NCI-H82 treated with DMSO at 0.1 percent for 48 hours (cell line): ENCODE measurements at regions not wholly inside any gene's neighbourhood (a gene's known extent, or its start where the extent isn't known, plus 50 kb on each side); places are given as distances from the start of the nearest gene placed in this dataset.
"Not testable (repeated sequence)": the region's sequence is repeated elsewhere in the genome, so short reads cannot be mapped to it uniquely, and the experiment has no call there.

Experiments used
- DNase-seq: peaks from one replicate; lab custom pipeline; 2025; ENCODE audit not compliant: unreplicated experiment; lab: John Stamatoyannopoulos, UW

DNA sequence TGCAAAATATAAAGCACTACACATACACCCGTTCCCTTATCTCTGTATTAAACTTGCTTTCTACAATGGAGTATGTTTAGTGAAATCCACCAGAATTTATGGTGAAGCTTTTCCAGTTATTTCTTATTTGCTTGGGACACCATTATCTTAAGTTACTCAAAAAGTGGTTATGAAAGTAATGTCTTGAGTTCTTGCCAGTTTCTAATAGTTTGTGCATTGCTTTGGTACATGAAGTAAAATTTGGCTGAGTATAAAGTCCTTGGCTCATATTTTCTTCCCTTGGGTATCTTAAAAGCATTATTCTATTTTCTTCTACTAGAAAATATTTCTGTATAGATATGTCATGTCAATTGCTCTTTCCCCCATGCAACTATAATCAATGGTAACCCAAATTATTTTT lies 85.2 kb downstream of the POLR1F start:
- no peak for DNase-seq

DNA sequence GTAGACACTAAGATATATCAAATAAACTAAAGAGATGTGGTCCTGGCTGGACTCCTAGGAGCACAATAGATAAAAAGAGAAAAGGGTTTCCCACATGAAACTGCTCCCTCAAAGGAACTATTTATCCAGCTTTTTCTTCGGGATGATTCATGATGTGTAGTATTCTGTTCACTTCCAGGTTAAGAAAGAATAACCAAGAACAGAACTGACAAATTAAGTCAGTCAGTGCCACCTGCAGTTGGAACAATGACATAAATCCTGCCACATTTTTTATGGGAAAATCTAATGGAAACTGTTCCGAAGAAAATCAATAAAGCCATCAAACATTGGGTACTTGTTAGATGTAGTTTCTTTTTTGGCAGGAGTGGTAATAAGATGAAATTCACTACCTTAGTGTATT lies 87.1 kb downstream of the POLR1F start:
- DNase-seq: no peak

- DNase-seq: no peak
These were observed 88.4 kb downstream of the POLR1F start for GRCh38 chr7:19620470-19620869.

GRCh38 chr7:19619122-19619521 lies 89.7 kb downstream of the POLR1F start:
- no peak for DNase-seq

GRCh38 chr7:19617901-19618300 lies 90.9 kb downstream of the POLR1F start:
- DNase-seq: no peak

DNA sequence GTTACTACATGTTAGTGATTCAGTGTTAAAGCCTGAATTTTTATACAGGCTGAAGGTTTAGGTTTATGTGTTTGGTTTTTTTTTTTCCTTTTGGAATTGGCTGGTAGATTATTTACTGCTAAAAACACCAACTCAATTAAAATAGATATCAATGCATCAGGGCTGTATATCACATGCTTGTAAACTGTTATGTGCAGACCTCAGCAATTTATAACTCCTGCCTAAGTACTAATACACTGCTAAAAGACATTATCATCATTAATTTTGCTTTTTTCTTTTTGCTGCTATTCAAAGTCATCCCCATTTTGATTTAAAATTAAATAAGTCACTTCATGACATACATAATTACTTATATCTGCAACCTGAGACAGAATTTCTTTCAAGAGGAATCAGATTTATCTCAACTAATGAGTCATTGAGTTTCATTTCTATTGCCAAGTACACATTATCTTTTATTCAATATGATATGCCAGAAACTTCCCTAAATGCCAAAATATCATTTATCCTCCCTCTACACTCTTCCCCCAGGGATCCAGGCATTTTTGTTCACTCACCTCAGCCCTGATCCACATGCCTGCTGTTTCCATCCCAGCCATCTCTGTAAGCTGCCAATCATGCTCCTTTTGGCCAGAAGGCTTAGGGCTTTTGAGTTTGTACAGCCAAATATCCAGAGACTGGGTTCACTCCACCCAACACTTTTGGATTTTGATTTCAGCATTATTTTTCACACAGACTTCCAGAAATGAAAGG lies 98.5 kb downstream of the POLR1F start:
- no peak for DNase-seq

- DNase-seq: no peak
These were observed 119.4 kb downstream of the POLR1F start for GRCh38 chr7:19589446-19589845.

GRCh38 chr7:19587291-19587690 lies 121.5 kb downstream of the POLR1F start:
- DNase-seq: no peak

GRCh38 chr7:19585761-19586160 lies 123.1 kb downstream of the POLR1F start:
- no peak for DNase-seq

DNA sequence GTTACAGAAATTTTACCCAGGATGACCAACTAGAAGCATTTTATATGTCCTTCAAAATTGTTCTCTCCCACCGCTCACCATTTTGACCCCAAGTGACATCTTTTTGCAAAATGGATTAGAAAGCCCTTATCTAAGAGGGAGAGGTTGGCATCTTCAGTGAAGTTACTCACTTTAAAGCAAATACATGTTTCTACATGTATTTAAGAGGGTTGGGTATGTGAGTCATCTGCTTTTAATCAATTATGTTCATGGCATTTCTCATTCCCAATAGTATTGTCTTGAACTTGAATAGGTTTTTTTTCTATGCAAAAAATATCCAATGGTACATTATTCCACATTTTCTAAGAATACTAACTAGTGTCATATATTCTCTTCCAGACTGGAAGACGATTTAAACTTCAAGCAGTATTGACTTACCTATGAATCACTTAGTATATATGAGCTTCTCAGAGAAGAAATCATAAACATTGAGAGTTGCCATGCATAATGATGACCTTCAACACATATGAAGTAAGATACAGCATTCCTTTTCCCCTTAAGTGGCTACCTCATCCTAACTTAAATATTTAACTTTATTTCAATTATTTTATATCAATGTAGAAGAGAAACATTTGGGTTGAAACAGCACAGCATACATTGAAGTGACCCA lies 132.8 kb downstream of the POLR1F start:
- DNase-seq: no peak

GRCh38 chr7:19574131-19574530 lies 134.7 kb downstream of the POLR1F start:
- no peak for DNase-seq

- DNase-seq: no peak
These were observed 136.3 kb downstream of the POLR1F start for GRCh38 chr7:19572566-19572965.

DNA sequence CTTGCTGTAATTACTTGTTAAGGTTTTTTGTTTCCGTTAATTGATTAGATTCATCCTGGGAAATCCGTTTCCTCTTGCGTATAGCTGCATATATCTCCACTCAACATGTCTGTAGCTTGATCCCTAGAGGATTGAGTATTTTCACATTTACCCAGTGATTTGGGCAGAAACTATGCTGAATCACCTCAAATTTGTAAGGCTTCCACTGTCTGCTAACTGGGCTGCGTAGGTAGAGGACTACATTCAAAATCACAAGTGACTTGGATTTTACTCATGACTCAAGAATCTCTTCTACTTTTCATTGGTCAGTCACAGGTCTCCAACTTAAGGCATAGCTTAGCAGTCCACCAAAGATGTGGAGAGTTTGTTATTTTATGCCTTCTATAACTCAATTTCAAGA lies 141.8 kb downstream of the POLR1F start:
- DNase-seq: no peak

- no peak for DNase-seq
These were observed 143.2 kb downstream of the POLR1F start for GRCh38 chr7:19565602-19566001.

GRCh38 chr7:19561121-19561805 lies 147.6 kb downstream of the POLR1F start:
- no peak for DNase-seq

- no peak for DNase-seq
These were observed 148.5 kb downstream of the POLR1F start for GRCh38 chr7:19560111-19560883.

- DNase-seq: no peak
These were observed 150.3 kb downstream of the POLR1F start for GRCh38 chr7:19558527-19558926.

- peak; percentile 7 for DNase-seq
These were observed 150.9 kb downstream of the POLR1F start for GRCh38 chr7:19557726-19558465.

DNA sequence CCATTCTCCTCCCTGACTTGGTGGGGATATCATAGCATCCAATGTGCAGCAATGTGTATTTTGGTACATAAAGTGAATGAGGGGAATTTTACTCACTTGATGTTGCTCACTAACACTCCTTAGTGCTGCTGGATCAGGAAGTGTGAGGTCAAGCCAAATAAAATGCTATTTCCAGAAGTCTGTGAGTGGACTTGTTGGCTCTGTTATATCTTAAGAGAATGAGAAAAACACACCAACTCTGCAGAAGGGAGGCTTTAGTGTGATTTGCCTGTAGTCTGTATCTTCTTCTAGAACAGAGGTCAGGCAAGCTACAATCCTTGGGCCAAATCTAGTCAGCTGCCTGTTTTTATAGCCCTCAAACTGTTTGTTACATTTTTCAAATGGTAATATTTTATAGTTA lies 154.3 kb downstream of the POLR1F start:
- DNase-seq: no peak

DNA sequence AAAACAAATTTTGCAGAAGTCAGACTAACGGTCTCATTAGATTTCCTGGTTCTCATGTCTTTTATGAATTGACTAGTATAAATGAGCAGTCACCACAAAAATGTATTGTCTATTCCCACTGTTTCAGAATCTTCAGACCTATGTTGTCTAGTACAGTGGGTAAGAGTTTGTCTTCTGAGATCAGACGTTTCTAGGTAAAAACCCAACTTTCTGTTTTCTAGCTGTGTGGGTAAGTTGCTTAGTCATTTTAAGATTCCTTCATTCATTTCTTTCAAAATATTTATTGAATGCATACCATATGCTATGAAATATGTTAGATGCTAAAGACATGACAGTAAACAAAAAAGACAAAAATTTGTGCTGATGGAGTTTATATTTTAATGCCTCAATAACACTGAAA lies 156.3 kb downstream of the POLR1F start:
- DNase-seq: no peak

DNA sequence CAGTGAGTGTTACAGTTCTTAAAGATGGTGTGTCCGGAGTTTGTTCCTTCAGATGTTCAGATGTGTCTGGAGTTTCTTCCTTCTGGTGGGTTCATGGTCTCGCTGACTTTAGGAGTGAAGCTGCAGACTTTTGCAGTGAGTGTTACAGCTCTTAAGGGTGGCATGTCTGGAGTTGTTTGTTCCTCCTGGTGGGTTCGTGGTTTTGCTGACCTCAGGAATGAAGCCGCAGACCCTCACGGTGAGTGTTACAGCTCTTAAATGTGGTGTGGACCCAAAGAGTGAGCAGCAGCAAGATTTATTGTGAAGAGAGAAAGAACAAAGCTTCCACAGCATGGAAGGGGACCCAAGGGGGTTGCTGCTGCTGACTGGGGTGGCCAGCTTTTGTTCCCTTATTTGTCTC lies 159.6 kb downstream of the POLR1F start:
- DNase-seq: not testable (repeated sequence)
